ENCODE measurements at regions not wholly inside any gene's neighbourhood (a gene's known extent, or its start where the extent isn't known, plus 50 kb on each side); places are given as distances from the start of the nearest gene placed in this dataset.

DNA sequence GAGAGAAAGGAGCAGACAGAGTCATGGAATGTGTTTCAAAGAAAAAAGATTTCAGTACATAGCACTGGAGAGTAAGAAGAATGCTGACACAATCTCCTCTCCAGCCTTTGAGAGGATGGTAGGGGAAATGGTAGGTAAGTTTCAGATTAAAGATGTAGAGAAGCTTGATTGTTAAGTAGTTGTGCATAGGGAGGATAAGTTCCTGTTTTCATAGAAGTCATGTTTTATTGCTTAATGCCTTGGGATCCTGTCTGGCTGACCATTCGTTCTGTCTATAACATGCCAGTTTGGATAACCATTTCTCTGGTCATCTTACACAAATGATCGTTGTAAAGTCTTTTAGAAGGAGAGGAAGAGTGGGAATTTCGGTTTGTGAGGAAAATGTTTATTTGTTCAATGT lies 95.7 kb upstream of the IGSF10 start:
- Histone ChIP-seq H3K4me2 (ENCODE audit: low read depth, low read length) (no peak overlapping the region), H3K4me3 (replicated peaks in 1 of 3; ENCODE audit: insufficient read depth in 1 of 3, low read depth in 2 of 3, low read length in 3 of 3) (no peak overlapping the region), H3K27me3 (ENCODE audit: control insufficient read depth in 1 of 2, insufficient read depth in 2 of 2, low read length in 2 of 2) (peaks cover 0 to 1% of the 10 kb centered on the region in 2 experiments; a peak in 1 of 5 replicates), H3K9ac (ENCODE audit: insufficient read depth, low read depth, low read length) (no peak overlapping the region), H3K4me1 (ENCODE audit: insufficient read depth, low read length) (no peaks in the 10 kb centered on the region), H3K9me3 (ENCODE audit: low read length) (no peaks in the 10 kb centered on the region), H3K36me3 (replicated peaks in 1 of 2; ENCODE audit: control insufficient read depth in 1 of 2, insufficient read depth in 2 of 2, low read length in 2 of 2) (no peaks in the 10 kb centered on the region), H3K27ac (ENCODE audit: extremely low read length, insufficient read depth, low read length) (no peak overlapping the region), H4K20me1 (ENCODE audit: insufficient read depth, low read length) (no peaks in the 10 kb centered on the region), H3K79me2 (ENCODE audit: insufficient read depth, low read length) (no peaks in the 10 kb centered on the region), H2AFZ (ENCODE audit: low read length) (no peak overlapping the region)
- no TSS peak for BruUV-seq (replicated peaks)
- no peak for DNase-seq (ENCODE audit: low spot score)
- 1% methylated on average over 3 of the region's 3 CpGs for WGBS (ENCODE audit: low lambda C conversion rate)
- ChIA-PET POLR2A (no interaction called here), CTCF (ENCODE audit: low intra/inter-chr PET ratio, low total read pairs) (no interaction called here)
- TF ChIP-seq NR2C2 (CRISPR knock-in tag; IDR thresholded peaks at IDR 0.05; ENCODE audit: borderline replicate concordance): no peak
- no peak for TF ChIP-seq HMG20B (CRISPR knock-in tag; conservative IDR thresholded peaks at IDR 0.05)
- TF ChIP-seq MATR3 (CRISPR knock-in tag; IDR thresholded peaks at IDR 0.05): no peak
- TF ChIP-seq, protein P1, sequence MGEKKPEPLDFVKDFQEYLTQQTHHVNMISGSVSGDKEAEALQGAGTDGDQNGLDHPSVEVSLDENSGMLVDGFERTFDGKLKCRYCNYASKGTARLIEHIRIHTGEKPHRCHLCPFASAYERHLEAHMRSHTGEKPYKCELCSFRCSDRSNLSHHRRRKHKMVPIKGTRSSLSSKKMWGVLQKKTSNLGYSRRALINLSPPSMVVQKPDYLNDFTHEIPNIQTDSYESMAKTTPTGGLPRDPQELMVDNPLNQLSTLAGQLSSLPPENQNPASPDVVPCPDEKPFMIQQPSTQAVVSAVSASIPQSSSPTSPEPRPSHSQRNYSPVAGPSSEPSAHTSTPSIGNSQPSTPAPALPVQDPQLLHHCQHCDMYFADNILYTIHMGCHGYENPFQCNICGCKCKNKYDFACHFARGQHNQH (CRISPR knock-in tag; IDR thresholded peaks at IDR 0.05): no peak
- no peak for TF ChIP-seq ADNP (CRISPR knock-in tag; IDR thresholded peaks at IDR 0.05)
- no peak for TF ChIP-seq SALL2 (CRISPR knock-in tag; IDR thresholded peaks at IDR 0.05)
- TF ChIP-seq, protein P2, sequence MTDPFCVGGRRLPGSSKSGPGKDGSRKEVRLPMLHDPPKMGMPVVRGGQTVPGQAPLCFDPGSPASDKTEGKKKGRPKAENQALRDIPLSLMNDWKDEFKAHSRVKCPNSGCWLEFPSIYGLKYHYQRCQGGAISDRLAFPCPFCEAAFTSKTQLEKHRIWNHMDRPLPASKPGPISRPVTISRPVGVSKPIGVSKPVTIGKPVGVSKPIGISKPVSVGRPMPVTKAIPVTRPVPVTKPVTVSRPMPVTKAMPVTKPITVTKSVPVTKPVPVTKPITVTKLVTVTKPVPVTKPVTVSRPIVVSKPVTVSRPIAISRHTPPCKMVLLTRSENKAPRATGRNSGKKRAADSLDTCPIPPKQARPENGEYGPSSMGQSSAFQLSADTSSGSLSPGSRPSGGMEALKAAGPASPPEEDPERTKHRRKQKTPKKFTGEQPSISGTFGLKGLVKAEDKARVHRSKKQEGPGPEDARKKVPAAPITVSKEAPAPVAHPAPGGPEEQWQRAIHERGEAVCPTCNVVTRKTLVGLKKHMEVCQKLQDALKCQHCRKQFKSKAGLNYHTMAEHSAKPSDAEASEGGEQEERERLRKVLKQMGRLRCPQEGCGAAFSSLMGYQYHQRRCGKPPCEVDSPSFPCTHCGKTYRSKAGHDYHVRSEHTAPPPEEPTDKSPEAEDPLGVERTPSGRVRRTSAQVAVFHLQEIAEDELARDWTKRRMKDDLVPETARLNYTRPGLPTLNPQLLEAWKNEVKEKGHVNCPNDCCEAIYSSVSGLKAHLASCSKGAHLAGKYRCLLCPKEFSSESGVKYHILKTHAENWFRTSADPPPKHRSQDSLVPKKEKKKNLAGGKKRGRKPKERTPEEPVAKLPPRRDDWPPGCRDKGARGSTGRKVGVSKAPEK (CRISPR knock-in tag; IDR thresholded peaks at IDR 0.05; ENCODE audit: borderline replicate concordance): no peak
- TF ChIP-seq NFATC3 (CRISPR knock-in tag; IDR thresholded peaks at IDR 0.05): no peak
- TF ChIP-seq, protein P3, sequence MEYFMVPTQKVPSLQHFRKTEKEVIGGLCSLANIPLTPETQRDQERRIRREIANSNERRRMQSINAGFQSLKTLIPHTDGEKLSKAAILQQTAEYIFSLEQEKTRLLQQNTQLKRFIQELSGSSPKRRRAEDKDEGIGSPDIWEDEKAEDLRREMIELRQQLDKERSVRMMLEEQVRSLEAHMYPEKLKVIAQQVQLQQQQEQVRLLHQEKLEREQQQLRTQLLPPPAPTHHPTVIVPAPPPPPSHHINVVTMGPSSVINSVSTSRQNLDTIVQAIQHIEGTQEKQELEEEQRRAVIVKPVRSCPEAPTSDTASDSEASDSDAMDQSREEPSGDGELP (IDR thresholded peaks at IDR 0.05; ENCODE audit: borderline replicate concordance, low read depth): no peak
- TF ChIP-seq RARA (CRISPR knock-in tag; IDR thresholded peaks at IDR 0.05): no peak
- no peak for TF ChIP-seq ZNF264 (CRISPR knock-in tag; IDR thresholded peaks at IDR 0.05)
- intact Hi-C loops (cut with micrococcal nuclease; ENCODE audit: unreplicated experiment) (no loop called here), in situ Hi-C loops (cut with HindIII; ENCODE audit: extremely low pct_ligation_motif_present, low pct_unique_long_range_greater_than_20kb) (no loop called here)
- ATAC-seq: no peak
- no peak for FAIRE-seq

All from HepG2 (cell line).